AG04450 (cell line): ENCODE measurements at regions not wholly inside any gene's neighbourhood (a gene's known extent, or its start where the extent isn't known, plus 50 kb on each side); places are given as distances from the start of the nearest gene placed in this dataset.
"Not testable (repeated sequence)": the region's sequence is repeated elsewhere in the genome, so short reads cannot be mapped to it uniquely, and the experiment has no call there.

Experiments used
- CTCF ChIA-PET: fragments of 300-600, 350-600 bp; formaldehyde crosslinking; extraction: SDS; loops from one replicate; lab custom pipeline; 2022; ENCODE audit warnings: antibody characterized with exemption, inconsistent platforms; lab: Charles Lee
- POLR2A ChIA-PET: fragments of 350-600 bp; formaldehyde crosslinking; extraction: SDS; loops from one replicate; lab custom pipeline; 2021; ENCODE audit warnings: antibody characterized with exemption, inconsistent platforms; lab: Yijun Ruan, JAX
- DNase-seq: peaks from one replicate; pipeline ENCODE4 v3.0.0-alpha.2; 2011; ENCODE audit warnings: low read depth, low spot score
- H3K27ac ChIP-seq: one replicate; pipeline ENCODE4 v1.5.1; 2012; ENCODE audit warnings: low read depth, low read length, control low read depth
- H3K27me3 ChIP-seq: one replicate; pipeline ENCODE4 v1.6.0; 2012; ENCODE audit warnings: low read length; ENCODE audit not compliant: control insufficient read depth, insufficient read depth
- H3K4me3 ChIP-seq: 2 replicates; pipeline ENCODE4 v1.5.1; 2011; ENCODE audit warnings: mild to moderate bottlenecking, low read depth, low read length, control low read depth
- H3K9me3 ChIP-seq: 2 replicates; pipeline ENCODE4 v1.5.1; 2012; ENCODE audit warnings: low read length; ENCODE audit not compliant: control insufficient read depth, insufficient read depth
- TF ChIP-seq, protein P1 (sequence below): IDR thresholded peaks from 2 replicates; pipeline ENCODE4 v1.5.1; 2011; ENCODE audit warnings: low read depth, low read length, control low read depth, inconsistent platforms

- Histone ChIP-seq H3K4me3 (no peak overlapping the region), H3K27ac (no peak overlapping the region), H3K9me3 (no peaks in the 10 kb centered on the region), H3K27me3 (no peaks in the 10 kb centered on the region)
- CTCF ChIA-PET: no interaction called here
- DNase-seq: no peak
- TF ChIP-seq, protein P1, sequence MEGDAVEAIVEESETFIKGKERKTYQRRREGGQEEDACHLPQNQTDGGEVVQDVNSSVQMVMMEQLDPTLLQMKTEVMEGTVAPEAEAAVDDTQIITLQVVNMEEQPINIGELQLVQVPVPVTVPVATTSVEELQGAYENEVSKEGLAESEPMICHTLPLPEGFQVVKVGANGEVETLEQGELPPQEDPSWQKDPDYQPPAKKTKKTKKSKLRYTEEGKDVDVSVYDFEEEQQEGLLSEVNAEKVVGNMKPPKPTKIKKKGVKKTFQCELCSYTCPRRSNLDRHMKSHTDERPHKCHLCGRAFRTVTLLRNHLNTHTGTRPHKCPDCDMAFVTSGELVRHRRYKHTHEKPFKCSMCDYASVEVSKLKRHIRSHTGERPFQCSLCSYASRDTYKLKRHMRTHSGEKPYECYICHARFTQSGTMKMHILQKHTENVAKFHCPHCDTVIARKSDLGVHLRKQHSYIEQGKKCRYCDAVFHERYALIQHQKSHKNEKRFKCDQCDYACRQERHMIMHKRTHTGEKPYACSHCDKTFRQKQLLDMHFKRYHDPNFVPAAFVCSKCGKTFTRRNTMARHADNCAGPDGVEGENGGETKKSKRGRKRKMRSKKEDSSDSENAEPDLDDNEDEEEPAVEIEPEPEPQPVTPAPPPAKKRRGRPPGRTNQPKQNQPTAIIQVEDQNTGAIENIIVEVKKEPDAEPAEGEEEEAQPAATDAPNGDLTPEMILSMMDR: no peak
- POLR2A ChIA-PET: no interaction called here
These were observed 678.2 kb upstream of the PRMT6 start for GRCh38 chr1:106378261-106378660.

DNA sequence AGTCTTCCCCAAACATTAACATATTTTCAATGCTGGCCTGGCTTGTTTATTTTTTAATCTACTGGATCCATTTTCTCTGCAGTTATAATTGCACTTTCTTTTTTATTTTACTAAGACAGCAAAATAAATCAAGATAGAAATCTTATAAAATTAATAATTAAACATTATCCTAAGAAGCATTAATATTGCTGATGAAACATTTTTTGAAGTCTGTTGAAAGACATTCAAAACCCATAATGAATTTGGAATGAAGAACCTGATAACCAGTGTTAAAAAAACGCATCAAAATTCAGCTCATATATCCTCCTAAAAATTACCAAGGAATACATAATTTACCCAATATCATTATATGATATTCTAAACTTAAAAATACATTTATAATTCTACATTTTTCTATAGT lies 675.7 kb upstream of the PRMT6 start:
- no peak overlapping the region for H3K27ac ChIP-seq
- TF ChIP-seq, protein P1: no peak
- ChIA-PET CTCF (no interaction called here), POLR2A (no interaction called here)
- no peaks in the 10 kb centered on the region for H3K9me3 ChIP-seq
- no peak overlapping the region for H3K4me3 ChIP-seq
- DNase-seq: no peak
- H3K27me3 ChIP-seq: no peaks in the 10 kb centered on the region

- POLR2A ChIA-PET, H3K27ac ChIP-seq, DNase-seq, H3K4me3 ChIP-seq, CTCF ChIA-PET, H3K9me3 ChIP-seq, H3K27me3 ChIP-seq: not testable (repeated sequence)
These were observed 667.3 kb upstream of the PRMT6 start for GRCh38 chr1:106389160-106389559.

GRCh38 chr1:106393046-106393445 lies 663.4 kb upstream of the PRMT6 start:
- DNase-seq: no peak
- ChIA-PET POLR2A (no interaction called here), CTCF (no interaction called here)
- peaks cover 2% of the 10 kb centered on the region; the same call in 1 of the 2 replicates for H3K9me3 ChIP-seq
- no peaks in the 10 kb centered on the region for H3K27me3 ChIP-seq
- no peak overlapping the region for H3K27ac ChIP-seq
- no peak overlapping the region for H3K4me3 ChIP-seq
- TF ChIP-seq, protein P1: no peak

DNA sequence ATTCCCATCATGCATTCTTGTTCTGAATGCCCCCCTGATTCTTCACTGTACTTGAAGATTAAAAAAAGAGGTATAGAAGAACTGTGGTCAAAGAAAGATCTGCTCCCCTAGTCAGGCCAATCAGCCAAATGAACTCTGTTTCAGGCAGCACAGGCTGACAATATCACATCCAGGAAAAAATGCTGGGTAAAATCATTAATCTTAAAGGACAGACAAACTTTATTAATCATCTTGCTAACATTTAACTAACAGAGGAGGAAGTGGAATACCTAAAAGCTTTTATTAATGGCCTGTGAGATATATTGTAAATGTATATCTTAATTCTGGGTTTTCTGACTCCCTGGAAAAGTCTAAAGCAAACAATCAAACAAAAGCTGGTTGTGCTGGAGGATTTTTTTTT lies 660.5 kb upstream of the PRMT6 start:
- Histone ChIP-seq H3K9me3 (no peaks in the 10 kb centered on the region), H3K27me3 (no peaks in the 10 kb centered on the region), H3K4me3 (no peak overlapping the region), H3K27ac (no peak overlapping the region)
- TF ChIP-seq, protein P1: no peak
- DNase-seq: no peak
- ChIA-PET POLR2A (no interaction called here), CTCF (no interaction called here)

DNA sequence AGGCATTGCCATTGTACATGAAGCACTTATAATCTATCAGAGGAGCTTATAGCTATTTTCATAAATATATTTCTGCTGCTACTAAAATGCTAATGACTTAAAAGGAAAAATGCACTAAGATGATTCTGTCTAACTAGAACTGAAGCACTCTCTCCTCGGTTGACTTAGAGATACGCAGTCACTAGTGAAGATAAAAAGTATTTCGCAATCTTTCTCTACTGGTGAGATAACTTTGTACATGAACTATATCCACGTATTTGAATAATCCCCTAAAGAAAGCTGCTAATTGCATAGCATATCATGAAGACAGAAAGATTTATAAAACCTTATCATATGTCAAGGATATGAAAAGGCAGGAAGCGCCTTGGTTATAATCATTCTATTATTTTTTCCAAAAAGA lies 658.1 kb upstream of the PRMT6 start:
- Histone ChIP-seq H3K27me3 (no peaks in the 10 kb centered on the region), H3K9me3 (no peaks in the 10 kb centered on the region), H3K27ac (no peak overlapping the region), H3K4me3 (no peak overlapping the region)
- TF ChIP-seq, protein P1: no peak
- ChIA-PET POLR2A (no interaction called here), CTCF (no interaction called here)
- DNase-seq: no peak
